Spleen (tissue), 7 donors: ENCODE measurements at regions not wholly inside any gene's neighbourhood (a gene's known extent, or its start where the extent isn't known, plus 50 kb on each side); places are given as distances from the start of the nearest gene placed in this dataset.

Experiments used
- CTCF ChIP-seq, 11 experiments: fragments of 200-600 bp in 7 of 11; fragments of 450-650 bp in 4 of 11; sonication (generic) in 4 of 11; IDR thresholded peaks in 8 of 11; conservative IDR thresholded peaks in 3 of 11; 1 replicate in 7 of 11; 2 replicates in 4 of 11; pipeline versions ENCODE4 v1.4.0 to v1.8.0; 2016 to 2021; ENCODE audit warnings: antibody characterized with exemption in 11 of 11, inconsistent platforms in 4 of 11, mild to moderate bottlenecking in 1 of 11
- POLR2A ChIP-seq, 3 donors: fragments of 450-650 bp; IDR thresholded peaks; one replicate each; pipeline ENCODE4 v1.5.1; 2017; ENCODE audit warnings: antibody characterized with exemption in 3 of 3, mild to moderate bottlenecking in 1 of 3
- POLR2AphosphoS5 ChIP-seq, 3 donors: sonication (generic); formaldehyde crosslinking; IDR thresholded peaks; one replicate each; pipeline ENCODE4 v1.5.1; 2017; ENCODE audit warnings: antibody characterized with exemption in 3 of 3
- donor health status: DM: no; HTN: no; CAD: no; lungs with moderate emphysema.
- donor health status: DM: no; HTN: no; CAD: no.
- donor health status: DM: no; HTN: no; CAD: no.

- TF ChIP-seq CTCF (IDR thresholded peaks at IDR 0.05 in 8 of 11, conservative IDR thresholded peaks at IDR 0.05 in 3 of 11) (no peak), POLR2AphosphoS5 (IDR thresholded peaks at IDR 0.05) (no peak), POLR2A (IDR thresholded peaks at IDR 0.05) (no peak)
Observed at GRCh38 chr1:70536708-70537366, 125.8 kb downstream of the CTH start.
